ENCODE measurements at regions not wholly inside any gene's neighbourhood (a gene's known extent, or its start where the extent isn't known, plus 50 kb on each side); places are given as distances from the start of the nearest gene placed in this dataset.

DNA sequence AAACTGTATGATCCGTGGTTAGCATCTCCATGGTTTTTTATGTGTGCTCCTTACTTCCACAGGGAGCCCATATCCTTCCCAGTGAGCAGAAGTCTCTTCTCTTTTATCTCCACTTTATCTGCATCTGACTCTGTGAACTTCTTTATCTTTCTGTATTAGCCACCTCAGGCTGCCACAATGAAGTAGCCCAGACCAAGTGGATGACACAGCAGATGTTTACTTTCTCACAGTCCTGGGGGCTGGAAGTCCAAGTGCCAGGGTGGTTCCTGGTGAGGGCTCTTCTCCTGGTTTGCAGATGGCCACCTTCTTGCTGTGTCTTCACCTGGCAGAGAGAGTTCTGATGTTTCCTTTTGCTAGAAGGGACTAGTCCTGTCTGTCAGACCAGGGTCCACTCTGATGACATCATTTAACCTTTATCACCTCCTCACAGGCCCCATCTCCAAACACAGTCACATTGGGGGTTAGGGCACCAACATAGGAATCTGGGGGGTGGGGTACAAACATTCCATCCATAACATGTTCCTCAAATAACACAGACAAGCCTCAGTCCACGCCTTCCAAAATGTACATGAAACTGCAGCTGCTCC, 108.5 kb upstream of the RNF32 start:
- CTCF ChIA-PET = no interaction called here
- TF ChIP-seq, protein P1, sequence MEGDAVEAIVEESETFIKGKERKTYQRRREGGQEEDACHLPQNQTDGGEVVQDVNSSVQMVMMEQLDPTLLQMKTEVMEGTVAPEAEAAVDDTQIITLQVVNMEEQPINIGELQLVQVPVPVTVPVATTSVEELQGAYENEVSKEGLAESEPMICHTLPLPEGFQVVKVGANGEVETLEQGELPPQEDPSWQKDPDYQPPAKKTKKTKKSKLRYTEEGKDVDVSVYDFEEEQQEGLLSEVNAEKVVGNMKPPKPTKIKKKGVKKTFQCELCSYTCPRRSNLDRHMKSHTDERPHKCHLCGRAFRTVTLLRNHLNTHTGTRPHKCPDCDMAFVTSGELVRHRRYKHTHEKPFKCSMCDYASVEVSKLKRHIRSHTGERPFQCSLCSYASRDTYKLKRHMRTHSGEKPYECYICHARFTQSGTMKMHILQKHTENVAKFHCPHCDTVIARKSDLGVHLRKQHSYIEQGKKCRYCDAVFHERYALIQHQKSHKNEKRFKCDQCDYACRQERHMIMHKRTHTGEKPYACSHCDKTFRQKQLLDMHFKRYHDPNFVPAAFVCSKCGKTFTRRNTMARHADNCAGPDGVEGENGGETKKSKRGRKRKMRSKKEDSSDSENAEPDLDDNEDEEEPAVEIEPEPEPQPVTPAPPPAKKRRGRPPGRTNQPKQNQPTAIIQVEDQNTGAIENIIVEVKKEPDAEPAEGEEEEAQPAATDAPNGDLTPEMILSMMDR (IDR thresholded peaks at IDR 0.05; ENCODE audit: control extremely low read depth, extremely low read depth, low read depth, missing control alignments) = no peak
- DNase-seq (ENCODE audit: extremely low spot score) = no peak
- POLR2A ChIA-PET = no interaction called here

DNA sequence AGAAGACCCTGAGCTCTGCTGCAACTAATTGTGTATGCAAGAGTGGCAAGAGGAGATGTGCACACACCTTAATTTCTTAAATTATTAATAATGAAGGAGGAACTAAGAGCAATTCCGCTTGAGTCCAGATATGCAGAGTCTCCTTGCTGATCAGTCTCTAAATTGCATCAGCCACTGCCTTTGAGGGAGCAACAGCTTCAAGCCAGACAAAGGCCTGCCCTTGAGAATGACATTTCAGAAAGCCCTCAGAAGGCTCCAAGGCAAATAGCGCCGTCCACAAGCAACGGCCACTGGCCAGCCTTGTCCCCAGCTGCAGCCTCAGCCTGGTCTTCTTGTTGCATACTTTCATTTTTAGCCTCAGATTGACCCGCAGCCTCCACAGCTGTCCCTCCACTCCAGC, 110.6 kb upstream of the RNF32 start:
- TF ChIP-seq, protein P1 (IDR thresholded peaks at IDR 0.05; ENCODE audit: control extremely low read depth, extremely low read depth, low read depth, missing control alignments) = no peak
- ChIA-PET CTCF (no interaction called here), POLR2A (no interaction called here)
- DNase-seq (ENCODE audit: extremely low spot score) = no peak

DNA sequence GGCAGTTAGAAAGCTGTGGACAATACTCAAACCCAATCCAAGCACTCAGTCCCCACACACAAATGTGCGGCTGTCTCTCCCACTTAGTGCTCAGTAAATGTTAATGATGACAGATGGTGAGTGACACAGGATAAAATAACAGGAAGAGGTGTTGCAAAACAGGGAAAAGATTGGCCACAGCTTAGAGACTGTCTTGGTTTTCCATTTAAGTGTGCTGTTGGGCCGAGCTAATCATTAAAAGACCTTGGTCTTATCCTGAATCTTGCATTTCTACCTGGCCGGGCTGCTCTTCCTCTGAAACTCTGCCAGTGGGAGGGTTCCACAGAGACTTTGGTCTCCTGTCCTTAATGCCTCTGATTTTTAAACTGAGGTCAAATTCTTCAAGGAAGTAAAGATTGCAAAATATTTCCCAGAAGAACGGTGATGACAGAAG, 113.1 kb upstream of the RNF32 start:
- POLR2A ChIA-PET = no interaction called here

DNA sequence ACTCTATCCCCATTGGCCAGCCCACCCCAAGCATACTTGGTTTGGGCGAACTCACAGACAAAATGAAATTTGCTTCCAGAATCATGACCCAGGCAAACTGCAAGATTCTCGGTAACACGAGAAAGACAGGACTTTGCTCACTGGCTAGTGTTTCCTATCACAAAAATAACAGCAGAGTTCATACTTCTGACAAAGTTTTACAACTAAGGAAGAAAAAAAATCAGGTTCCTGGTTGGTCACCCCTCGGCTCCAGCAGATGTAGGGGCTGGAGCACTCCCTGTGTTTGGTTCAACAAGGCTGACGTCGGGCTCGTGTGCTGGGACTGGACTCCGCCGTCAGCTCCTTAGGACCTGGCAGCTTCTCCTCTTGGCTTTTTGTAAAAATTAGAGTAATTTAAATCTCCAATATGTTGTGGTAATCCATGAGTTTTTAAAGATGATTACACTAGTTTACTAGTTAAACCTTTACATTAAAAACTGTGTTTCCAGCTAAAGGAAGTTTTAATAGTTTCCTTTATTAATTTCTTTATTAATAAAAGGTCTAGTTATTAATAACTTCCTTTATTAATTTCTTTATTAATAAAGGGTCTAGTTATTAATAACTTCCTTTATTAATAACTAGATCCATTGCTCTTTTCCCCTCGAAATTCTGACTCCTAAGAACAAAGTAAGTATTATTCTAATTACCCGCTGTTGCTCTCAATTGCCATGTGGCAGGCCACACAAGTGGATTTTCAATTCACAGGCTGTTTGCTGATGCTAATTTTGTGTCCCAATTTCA, 115.6 kb upstream of the RNF32 start:
- no peak for DNase-seq (ENCODE audit: extremely low spot score)
- CTCF ChIA-PET = no interaction called here
- TF ChIP-seq, protein P1 (IDR thresholded peaks at IDR 0.05; ENCODE audit: control extremely low read depth, extremely low read depth, low read depth, missing control alignments) = no peak
- POLR2A ChIA-PET = no interaction called here

More for the DNA sequence above, 113.1 kb upstream of the RNF32 start:
- TF ChIP-seq, protein P1 (IDR thresholded peaks at IDR 0.05; ENCODE audit: control extremely low read depth, extremely low read depth, low read depth, missing control alignments) = no peak
- no peak for DNase-seq (ENCODE audit: extremely low spot score)
- CTCF ChIA-PET = interaction anchor here (1.6 kb wide), 1 partner anchor 15 kb away, joined by 3 read pairs; no protein-coding TSS in a partner anchor

DNA sequence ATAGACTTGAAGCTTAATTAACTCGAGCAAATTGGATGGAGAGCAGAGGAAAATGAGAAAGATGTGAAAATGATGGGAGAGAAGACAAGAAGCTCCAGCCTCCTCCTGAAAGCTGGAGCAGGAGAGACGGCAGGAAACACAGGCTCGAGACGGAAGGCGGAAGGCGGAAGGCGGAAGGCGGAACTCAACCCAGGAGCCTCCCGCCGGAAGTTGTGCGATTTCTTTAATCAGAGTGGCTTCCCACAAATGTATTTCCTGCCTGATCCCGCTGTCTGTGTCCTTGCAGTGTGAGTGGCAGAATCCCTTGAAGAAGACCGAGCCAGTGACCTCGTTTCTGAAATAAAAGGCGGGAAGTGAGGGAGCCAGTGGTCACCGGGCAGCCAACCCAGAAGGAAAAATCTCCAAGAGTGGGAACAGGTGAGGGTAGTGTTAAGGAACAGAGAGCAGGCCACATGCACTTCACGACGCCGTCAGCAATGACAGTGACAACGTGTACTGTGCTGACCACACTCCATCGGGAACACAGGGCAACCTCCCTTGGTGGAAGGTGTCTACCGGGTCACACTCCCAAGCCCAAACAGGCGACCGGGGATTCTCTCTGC, 117.0 kb upstream of the RNF32 start:
- TF ChIP-seq, protein P1 (IDR thresholded peaks at IDR 0.05; ENCODE audit: control extremely low read depth, extremely low read depth, low read depth, missing control alignments) = no peak
- ChIA-PET CTCF (no interaction called here), POLR2A (no interaction called here)
- DNase-seq (ENCODE audit: extremely low spot score) = no peak

DNA sequence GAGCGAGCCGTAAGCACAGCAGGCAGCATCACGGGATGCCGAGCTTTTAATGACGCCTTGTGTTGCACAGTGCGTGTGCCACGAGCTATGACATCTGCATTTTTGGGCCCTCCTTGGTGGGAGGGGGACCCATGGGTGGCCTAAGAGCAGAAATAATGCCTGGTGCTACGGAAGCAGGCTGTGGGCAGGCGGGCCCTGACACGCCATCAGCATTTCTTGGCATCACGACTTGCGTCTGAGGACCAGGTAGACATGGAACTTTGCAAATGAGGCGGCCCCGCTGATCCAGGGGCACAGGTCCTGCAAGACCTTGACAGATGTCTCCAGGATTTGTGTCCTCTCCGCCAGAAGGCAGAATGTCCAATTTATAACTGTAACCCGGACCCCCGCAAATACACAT, 117.8 kb upstream of the RNF32 start:
- no peak for DNase-seq (ENCODE audit: extremely low spot score)
- POLR2A ChIA-PET = no interaction called here
- CTCF ChIA-PET = interaction anchor here (1.0 kb wide), 1 partner anchor 14 kb away, joined by 3 read pairs; no protein-coding TSS in a partner anchor
- TF ChIP-seq, protein P1 (IDR thresholded peaks at IDR 0.05; ENCODE audit: control extremely low read depth, extremely low read depth, low read depth, missing control alignments) = no peak
